ENCODE measurements at regions not wholly inside any gene's neighbourhood (a gene's known extent, or its start where the extent isn't known, plus 50 kb on each side); places are given as distances from the start of the nearest gene placed in this dataset.

DNA sequence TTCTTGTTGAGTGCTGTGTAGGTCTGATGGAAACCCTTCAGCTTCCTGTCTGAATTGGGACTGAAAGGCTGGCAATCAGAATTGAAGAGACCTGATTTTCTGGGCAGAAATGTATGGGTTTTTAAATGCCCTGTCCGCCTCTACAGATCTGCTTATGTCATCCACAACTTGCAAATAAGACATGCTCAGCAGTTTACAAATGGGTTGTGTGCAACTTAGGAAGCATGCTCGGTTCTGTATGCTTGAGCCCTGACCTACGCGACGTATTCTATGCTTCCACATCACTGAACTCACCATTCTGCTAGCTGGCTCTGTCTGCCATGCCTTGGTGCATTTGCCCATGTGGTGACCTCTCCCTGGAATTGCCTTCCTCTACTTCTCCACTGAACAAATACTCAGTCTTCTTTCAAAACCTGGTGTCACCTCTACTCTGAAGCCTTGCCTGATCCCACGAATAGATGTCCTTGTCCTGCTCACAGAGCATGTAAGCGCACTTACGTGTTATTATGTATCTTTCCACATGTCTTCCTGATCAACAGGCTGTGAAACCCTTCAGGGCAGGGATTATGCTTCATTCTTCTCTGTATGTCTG lies 194.2 kb downstream of the ERCC6L2 start (continued):
- TF ChIP-seq KDM2B (CRISPR knock-in tag; IDR thresholded peaks at IDR 0.05) (no peak), GATAD2A (IDR thresholded peaks at IDR 0.05) (no peak), GTF2E2 (tag; IDR thresholded peaks at IDR 0.05) (no peak), CREM (IDR thresholded peaks at IDR 0.05; ENCODE audit: low read depth) (no peak), GABPB2 (CRISPR knock-in tag; conservative IDR thresholded peaks at IDR 0.05) (no peak), EP400 (IDR thresholded peaks at IDR 0.05) (no peak)

DNA sequence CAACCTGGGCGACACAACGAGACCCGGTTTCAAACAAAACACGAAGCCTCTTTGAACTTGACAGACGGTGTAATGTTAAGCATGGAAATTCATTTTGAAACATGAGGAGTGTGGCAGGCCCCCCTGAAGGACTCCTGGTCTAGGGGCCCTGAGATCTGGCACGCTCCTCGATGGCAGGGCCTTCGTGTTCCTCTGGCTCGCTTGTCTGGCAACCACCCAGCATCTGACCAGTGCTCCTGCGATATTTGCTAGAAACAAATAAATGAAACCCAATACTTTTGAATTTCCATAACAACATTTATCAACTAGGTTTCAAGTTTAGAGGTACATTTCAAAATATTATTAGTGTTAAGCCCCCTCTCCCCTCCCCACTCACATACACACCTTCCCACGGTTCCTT lies 193.0 kb downstream of the ERCC6L2 start:
- Histone ChIP-seq H3K9me3 (replicated peaks; ENCODE audit: control insufficient read depth, insufficient read depth, low read depth, low read length) (no peaks in the 10 kb centered on the region), H2AFZ (ENCODE audit: low read depth, low read length) (no peak overlapping the region), H4K20me1 (replicated peaks; ENCODE audit: control insufficient read depth, insufficient read depth, low read length) (no peaks in the 10 kb centered on the region), H3K27ac (ENCODE audit: extremely low read depth, low read depth, low read length) (no peak overlapping the region), H3K4me1 (replicated peaks in 1 of 2; ENCODE audit: control insufficient read depth in 2 of 2, insufficient read depth in 2 of 2, low read length in 2 of 2) (no peaks in the 10 kb centered on the region), H3K9ac (ENCODE audit: insufficient read depth in 1 of 2, low read depth in 2 of 2, low read length in 2 of 2) (no peak overlapping the region), H3K4me3 (no peak overlapping the region), H3K36me3 (ENCODE audit: control insufficient read depth, insufficient read depth, low read length) (no peaks in the 10 kb centered on the region), H3K4me2 (ENCODE audit: insufficient read depth, low read length) (no peak overlapping the region), H3K79me2 (ENCODE audit: control insufficient read depth, insufficient read depth, low read length) (no peaks in the 10 kb centered on the region), H3K27me3 (ENCODE audit: control insufficient read depth in 2 of 2, insufficient read depth in 2 of 2, low read length in 2 of 2) (peaks cover 20 to 60% of the 10 kb centered on the region in 2 experiments), H3K9me1 (ENCODE audit: control insufficient read depth, insufficient read depth, low read length) (no peaks in the 10 kb centered on the region)
- in situ Hi-C loops (cut with MboI) (no loop called here), intact Hi-C loops (cut with micrococcal nuclease) (no loop called here)
- POLR2A ChIA-PET, result interaction anchor here (0.6 kb wide), 1 partner anchor 681 kb away, joined by 3 read pairs; no protein-coding TSS in a partner anchor
- no peak for TF ChIP-seq DPF2 (IDR thresholded peaks at IDR 0.05)
- FAIRE-seq (no peak), ATAC-seq (no peak), DNase-seq (ENCODE audit: extremely low read depth in 1 of 4, low spot score in 3 of 4) (no peak)
- BruUV-seq (replicated peaks), result no TSS peak
- CTCF ChIA-PET (ENCODE audit: low intra/inter-chr PET ratio), result no interaction called here
- WGBS (ENCODE audit: insufficient coverage, low coverage, missing lambda C conversion rate), result 1% methylated on average over 11 of the region's 11 CpGs
